ENCODE measurements at regions not wholly inside any gene's neighbourhood (a gene's known extent, or its start where the extent isn't known, plus 50 kb on each side); places are given as distances from the start of the nearest gene placed in this dataset.
"Not testable (repeated sequence)": the region's sequence is repeated elsewhere in the genome, so short reads cannot be mapped to it uniquely, and the experiment has no call there.

- TF ChIP-seq EZH2 (IDR thresholded peaks at IDR 0.05; ENCODE audit: borderline replicate concordance, low read length); CTCF (conservative IDR thresholded peaks at IDR 0.05 in 1 of 2, IDR thresholded peaks at IDR 0.05 in 1 of 2; ENCODE audit: extremely low read depth in 1 of 2, insufficient read depth in 1 of 2, low read depth in 1 of 2, low read length in 2 of 2): not testable (repeated sequence)
These were observed 123.9 kb upstream of the MEOX2 start for GRCh38 chr7:15810383-15810782.
